LNCAP (cell line): ENCODE measurements at regions not wholly inside any gene's neighbourhood (a gene's known extent, or its start where the extent isn't known, plus 50 kb on each side); places are given as distances from the start of the nearest gene placed in this dataset.

Experiments
- TF ChIP-seq, protein P1 (sequence below): fragments of 450-650 bp; IDR thresholded peaks from 2 replicates; pipeline ENCODE4 v1.5.1; 2017; ENCODE audit warnings: mild to moderate bottlenecking

DNA sequence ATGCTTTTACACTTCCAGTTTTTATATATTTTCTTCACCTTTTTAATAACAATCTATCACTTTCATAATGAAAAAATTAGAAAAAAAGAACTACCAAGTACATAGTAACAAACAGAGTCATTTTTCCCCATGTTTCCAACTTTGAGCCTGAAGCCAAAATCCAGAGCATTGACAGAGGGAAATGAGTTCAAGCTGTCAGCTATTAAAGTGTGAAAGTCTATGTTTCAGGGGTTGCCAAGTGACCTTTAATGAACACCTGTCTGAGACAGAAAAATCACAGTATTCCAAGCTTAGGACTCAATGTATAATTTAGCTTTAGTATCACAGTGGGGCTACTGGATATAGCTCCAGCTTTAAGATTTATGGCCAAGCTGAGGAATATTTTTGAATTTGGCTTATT is 128.3 kb upstream of the GADL1 start:
- TF ChIP-seq, protein P1, sequence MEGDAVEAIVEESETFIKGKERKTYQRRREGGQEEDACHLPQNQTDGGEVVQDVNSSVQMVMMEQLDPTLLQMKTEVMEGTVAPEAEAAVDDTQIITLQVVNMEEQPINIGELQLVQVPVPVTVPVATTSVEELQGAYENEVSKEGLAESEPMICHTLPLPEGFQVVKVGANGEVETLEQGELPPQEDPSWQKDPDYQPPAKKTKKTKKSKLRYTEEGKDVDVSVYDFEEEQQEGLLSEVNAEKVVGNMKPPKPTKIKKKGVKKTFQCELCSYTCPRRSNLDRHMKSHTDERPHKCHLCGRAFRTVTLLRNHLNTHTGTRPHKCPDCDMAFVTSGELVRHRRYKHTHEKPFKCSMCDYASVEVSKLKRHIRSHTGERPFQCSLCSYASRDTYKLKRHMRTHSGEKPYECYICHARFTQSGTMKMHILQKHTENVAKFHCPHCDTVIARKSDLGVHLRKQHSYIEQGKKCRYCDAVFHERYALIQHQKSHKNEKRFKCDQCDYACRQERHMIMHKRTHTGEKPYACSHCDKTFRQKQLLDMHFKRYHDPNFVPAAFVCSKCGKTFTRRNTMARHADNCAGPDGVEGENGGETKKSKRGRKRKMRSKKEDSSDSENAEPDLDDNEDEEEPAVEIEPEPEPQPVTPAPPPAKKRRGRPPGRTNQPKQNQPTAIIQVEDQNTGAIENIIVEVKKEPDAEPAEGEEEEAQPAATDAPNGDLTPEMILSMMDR: no peak

DNA sequence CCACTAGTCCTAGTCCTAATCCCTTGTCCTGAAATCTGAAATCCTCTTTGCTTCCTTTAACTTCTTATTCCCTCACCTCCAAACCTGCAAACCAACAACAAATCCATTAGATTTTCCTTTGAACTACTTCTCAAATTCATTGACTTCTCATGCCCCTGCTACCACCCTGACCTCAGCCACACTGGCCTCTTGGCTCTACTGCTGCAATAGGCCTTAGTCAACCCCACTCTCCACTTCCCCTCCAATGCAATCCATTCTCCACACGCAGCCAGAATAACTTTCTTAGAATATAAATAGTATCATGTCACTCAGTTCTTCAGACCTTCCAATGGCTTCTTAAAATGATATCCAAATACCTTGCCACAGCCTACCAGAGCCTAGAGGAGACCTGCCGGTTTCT is 131.1 kb upstream of the GADL1 start:
- TF ChIP-seq, protein P1: no peak

DNA sequence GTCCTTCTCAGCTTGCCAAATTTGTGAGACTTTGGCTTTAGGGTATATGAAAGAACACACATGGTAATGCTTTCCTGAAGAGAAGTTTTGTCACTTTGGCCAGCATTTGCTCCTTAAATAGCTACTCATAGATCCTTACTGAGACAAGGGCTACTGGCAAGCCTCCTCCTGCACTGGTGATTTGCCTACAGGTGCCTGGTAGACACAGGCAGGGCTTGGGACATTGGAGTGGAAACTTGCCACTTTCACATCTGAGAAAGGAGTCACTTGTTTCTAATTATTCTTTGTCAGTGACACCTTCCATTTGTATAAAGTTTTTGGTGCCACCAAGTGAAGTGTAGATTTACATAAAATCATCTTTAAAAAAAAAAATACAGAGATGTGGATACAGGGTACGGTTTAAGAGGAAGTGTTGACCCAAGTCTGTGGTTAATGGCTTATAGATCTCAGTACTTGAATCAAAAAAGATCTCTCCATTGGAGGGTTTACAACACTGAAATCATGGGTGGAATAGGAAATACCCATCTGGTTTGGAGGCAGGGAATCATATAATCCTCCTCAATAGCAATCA is 132.8 kb upstream of the GADL1 start:
- TF ChIP-seq, protein P1: no peak

DNA sequence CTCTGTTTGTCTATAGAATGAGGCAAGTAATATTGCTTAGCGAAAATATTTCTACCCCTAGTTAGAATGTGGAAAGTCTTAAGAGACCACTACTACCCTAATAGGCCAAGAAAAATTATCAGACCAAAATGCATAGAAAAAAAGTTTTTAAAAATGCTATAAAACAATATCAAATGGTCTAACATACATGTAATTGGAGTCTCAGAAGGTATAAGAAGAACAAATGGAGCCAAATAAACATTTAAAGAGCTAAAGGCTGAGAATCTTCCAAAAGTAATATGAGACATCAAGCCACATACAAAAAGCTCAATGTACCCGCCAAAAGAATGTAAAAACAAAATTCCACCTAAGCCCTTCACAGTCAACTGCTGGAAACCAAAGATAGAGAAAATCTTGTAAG is 133.5 kb upstream of the GADL1 start:
- TF ChIP-seq, protein P1: no peak

- TF ChIP-seq, protein P1: no peak
Observed at GRCh38 chr3:31028766-31029165, 134.3 kb upstream of the GADL1 start.

GRCh38 chr3:31029706-31030105 is 135.2 kb upstream of the GADL1 start:
- TF ChIP-seq, protein P1: no peak

DNA sequence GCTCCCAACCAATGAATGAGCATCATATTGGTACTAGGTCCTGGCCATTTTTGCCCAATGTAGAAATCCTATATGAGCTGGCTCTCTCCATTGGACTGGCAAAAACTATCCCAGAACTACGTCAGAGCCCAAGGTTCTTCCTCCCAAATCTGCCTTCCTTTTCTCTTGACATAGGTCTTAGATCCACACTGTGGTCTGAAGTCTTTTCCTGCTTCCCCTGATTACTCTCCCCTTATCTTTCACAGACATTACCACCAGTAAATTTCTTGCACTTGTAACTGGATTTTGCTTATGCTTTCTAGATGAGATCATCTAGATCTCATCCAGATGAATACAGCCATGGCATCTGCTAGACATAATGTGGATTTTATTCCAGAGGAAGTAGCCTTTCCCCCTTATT is 141.2 kb upstream of the GADL1 start:
- TF ChIP-seq, protein P1: no peak
